ENCODE measurements at regions not wholly inside any gene's neighbourhood (a gene's known extent, or its start where the extent isn't known, plus 50 kb on each side); places are given as distances from the start of the nearest gene placed in this dataset.

- ChIA-PET POLR2A (interaction anchor here (0.9 to 2.7 kb wide), 3 partner anchors 14 to 160 kb away, joined by 3 to 6 read pairs (median 4); no protein-coding TSS in a partner anchor), CTCF (interaction anchor here (0.7 to 1.0 kb wide), 2 partner anchors 11 to 300 kb away, joined by 3 read pairs; no protein-coding TSS in a partner anchor)
- TF ChIP-seq, protein P1, sequence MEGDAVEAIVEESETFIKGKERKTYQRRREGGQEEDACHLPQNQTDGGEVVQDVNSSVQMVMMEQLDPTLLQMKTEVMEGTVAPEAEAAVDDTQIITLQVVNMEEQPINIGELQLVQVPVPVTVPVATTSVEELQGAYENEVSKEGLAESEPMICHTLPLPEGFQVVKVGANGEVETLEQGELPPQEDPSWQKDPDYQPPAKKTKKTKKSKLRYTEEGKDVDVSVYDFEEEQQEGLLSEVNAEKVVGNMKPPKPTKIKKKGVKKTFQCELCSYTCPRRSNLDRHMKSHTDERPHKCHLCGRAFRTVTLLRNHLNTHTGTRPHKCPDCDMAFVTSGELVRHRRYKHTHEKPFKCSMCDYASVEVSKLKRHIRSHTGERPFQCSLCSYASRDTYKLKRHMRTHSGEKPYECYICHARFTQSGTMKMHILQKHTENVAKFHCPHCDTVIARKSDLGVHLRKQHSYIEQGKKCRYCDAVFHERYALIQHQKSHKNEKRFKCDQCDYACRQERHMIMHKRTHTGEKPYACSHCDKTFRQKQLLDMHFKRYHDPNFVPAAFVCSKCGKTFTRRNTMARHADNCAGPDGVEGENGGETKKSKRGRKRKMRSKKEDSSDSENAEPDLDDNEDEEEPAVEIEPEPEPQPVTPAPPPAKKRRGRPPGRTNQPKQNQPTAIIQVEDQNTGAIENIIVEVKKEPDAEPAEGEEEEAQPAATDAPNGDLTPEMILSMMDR (IDR thresholded peaks at IDR 0.05), result no peak
- Mint-ChIP-seq H3K27ac (no peak overlapping the region), H3K36me3 (ENCODE audit: low read depth) (peaks cover 14% of the 10 kb centered on the region), H3K27me3 (no peaks in the 10 kb centered on the region), H3K4me3 (no peak overlapping the region), H3K4me1 (ENCODE audit: low read depth) (peaks cover 40% of the 10 kb centered on the region), H3K9me3 (peaks cover 29% of the 10 kb centered on the region)
- peak; percentile 57 for ATAC-seq
- DNase-seq, result peak; percentile 28
- intact Hi-C loops (cut with micrococcal nuclease), result no loop called here
Observed at GRCh38 chr14:89707086-89707485, 247.4 kb downstream of the EFCAB11 start.

- intact Hi-C loops (cut with micrococcal nuclease), result no loop called here
- TF ChIP-seq, protein P1 (IDR thresholded peaks at IDR 0.05), result no peak
- H3K27ac Mint-ChIP-seq, result peak overlapping the region; percentile 32
- ATAC-seq (no peak), DNase-seq (no peak)
- ChIA-PET POLR2A (interaction anchor here (0.6 to 5.6 kb wide), 8 partner anchors 9 to 153 kb away, joined by 3 to 38 read pairs (median 4); no protein-coding TSS in a partner anchor), CTCF (interaction anchor here (1.7 to 2.3 kb wide), 2 partner anchors 18 to 61 kb away, joined by 6 to 9 read pairs; no protein-coding TSS in a partner anchor)
- peaks cover 9% of the 10 kb centered on the region for H3K36me3 Mint-ChIP-seq (ENCODE audit: low read depth)
- H3K27me3 Mint-ChIP-seq, result no peaks in the 10 kb centered on the region
- H3K4me3 Mint-ChIP-seq, result no peak overlapping the region
- peaks cover 24% of the 10 kb centered on the region for H3K9me3 Mint-ChIP-seq
- H3K4me1 Mint-ChIP-seq (ENCODE audit: low read depth), result peaks cover 49% of the 10 kb centered on the region
Observed at GRCh38 chr14:89702876-89703200, 251.7 kb downstream of the EFCAB11 start.

- Mint-ChIP-seq H3K4me1 (ENCODE audit: low read depth) (peaks cover 51% of the 10 kb centered on the region), H3K27me3 (no peaks in the 10 kb centered on the region), H3K36me3 (ENCODE audit: low read depth) (peaks cover 11% of the 10 kb centered on the region), H3K27ac (peak overlapping the region; percentile 90), H3K9me3 (peaks cover 26% of the 10 kb centered on the region), H3K4me3 (peak overlapping the region; percentile 62)
- ChIA-PET POLR2A (interaction anchor here (0.6 to 5.6 kb wide), 6 partner anchors 9 to 85 kb away, joined by 3 to 38 read pairs (median 4); no protein-coding TSS in a partner anchor), CTCF (interaction anchor here (1.7 to 2.3 kb wide), 2 partner anchors 19 to 60 kb away, joined by 6 to 9 read pairs; no protein-coding TSS in a partner anchor)
- intact Hi-C loops (cut with micrococcal nuclease), result no loop called here
- ATAC-seq, result no peak
- TF ChIP-seq, protein P1 (IDR thresholded peaks at IDR 0.05), result no peak
- DNase-seq, result no peak
Observed at GRCh38 chr14:89702073-89702875, 252.3 kb downstream of the EFCAB11 start.

- no peaks in the 10 kb centered on the region for H3K27me3 Mint-ChIP-seq
- CTCF ChIA-PET, result interaction anchor here (0.9 to 1.5 kb wide), 7 partner anchors 14 to 166 kb away, joined by 3 to 4 read pairs (median 3); no protein-coding TSS in a partner anchor
- H3K36me3 Mint-ChIP-seq (ENCODE audit: low read depth), result peaks cover 11% of the 10 kb centered on the region
- peak overlapping the region; percentile 63 for H3K4me3 Mint-ChIP-seq
- H3K9me3 Mint-ChIP-seq, result peaks cover 26% of the 10 kb centered on the region
- peaks cover 50% of the 10 kb centered on the region for H3K4me1 Mint-ChIP-seq (ENCODE audit: low read depth)
- TF ChIP-seq, protein P1 (IDR thresholded peaks at IDR 0.05), result no peak
- intact Hi-C loops (cut with micrococcal nuclease), result no loop called here
- POLR2A ChIA-PET, result interaction anchor here (0.6 to 5.6 kb wide), 6 partner anchors 10 to 255 kb away, joined by 3 to 38 read pairs (median 6); no protein-coding TSS in a partner anchor
- peak; percentile 86 for DNase-seq
- H3K27ac Mint-ChIP-seq, result peak overlapping the region; percentile 90
- ATAC-seq, result peak; percentile 85
Observed at GRCh38 chr14:89701211-89702043, 253.1 kb downstream of the EFCAB11 start.

All from activated CD8-positive, alpha-beta T cell treated with anti-CD3 and anti-CD28 coated beads for 36 hours (primary cell).